Neural progenitor cell (in vitro differentiated cells): ENCODE measurements at regions not wholly inside any gene's neighbourhood (a gene's known extent, or its start where the extent isn't known, plus 50 kb on each side); places are given as distances from the start of the nearest gene placed in this dataset.
"Not testable (repeated sequence)": the region's sequence is repeated elsewhere in the genome, so short reads cannot be mapped to it uniquely, and the experiment has no call there.

Source experiments
- DNase-seq: peaks from one replicate; pipeline ENCODE4 v3.0.0-alpha.2; 2016; ENCODE audit warnings: low spot score
- H2AFZ ChIP-seq: fragments of 200-600 bp; sonication (generic); replicated peaks from 2 replicates; pipeline ENCODE4 v1.6.1; 2016; ENCODE audit warnings: antibody characterized with exemption
- H3F3A ChIP-seq: fragments of 200-600 bp; sonication (generic); 2 replicates; pipeline ENCODE4 v1.6.1; 2016; ENCODE audit warnings: antibody characterized with exemption, low read depth
- H3K27ac ChIP-seq: fragments of 200-600 bp; sonication (generic); 2 replicates; pipeline ENCODE4 v1.5.1; 2016; ENCODE audit warnings: mild to moderate bottlenecking
- H3K27me3 ChIP-seq: fragments of 200-600 bp; sonication (generic); 2 replicates; pipeline ENCODE4 v1.6.1; 2016; ENCODE audit warnings: mild to moderate bottlenecking, moderate library complexity
- H3K36me3 ChIP-seq: fragments of 200-600 bp; sonication (generic); 2 replicates; pipeline ENCODE4 v1.5.1; 2016
- H3K4me1 ChIP-seq: fragments of 200-600 bp; sonication (generic); 2 replicates; pipeline ENCODE4 v1.6.1; 2016; ENCODE audit warnings: mixed run types
- H3K4me2 ChIP-seq: fragments of 200-600 bp; sonication (generic); 2 replicates; pipeline ENCODE4 v1.6.1; 2016
- H3K4me3 ChIP-seq: fragments of 200-600 bp; sonication (generic); 2 replicates; pipeline ENCODE4 v1.5.1; 2016
- H3K79me2 ChIP-seq: fragments of 200-600 bp; sonication (generic); 2 replicates; pipeline ENCODE4 v1.6.1; 2016; ENCODE audit warnings: low read depth
- H3K9ac ChIP-seq: fragments of 200-600 bp; sonication (generic); 2 replicates; pipeline ENCODE4 v1.6.1; 2016
- H3K9me3 ChIP-seq: fragments of 200-600 bp; sonication (generic); 2 replicates; pipeline ENCODE4 v1.5.1; 2016; ENCODE audit warnings: low read depth
- H4K20me1 ChIP-seq: fragments of 200-600 bp; sonication (generic); 2 replicates; pipeline ENCODE4 v1.6.1; 2016; ENCODE audit warnings: low read depth
- H3K27ac Mint-ChIP-seq: 3 replicates; pipeline ENCODE4 v1.8.0; 2021; ENCODE audit warnings: mixed read lengths
- H3K27me3 Mint-ChIP-seq: 2 replicates; pipeline ENCODE4 v1.8.0; 2022; ENCODE audit warnings: low read depth, mild to moderate bottlenecking, inconsistent platforms, moderate library complexity, mixed read lengths; ENCODE audit not compliant: insufficient read depth
- H3K36me3 Mint-ChIP-seq: 3 replicates; pipeline ENCODE4 v1.8.0; 2021; ENCODE audit warnings: mixed read lengths
- H3K4me1 Mint-ChIP-seq: 3 replicates; pipeline ENCODE4 v1.8.0; 2021; ENCODE audit warnings: mixed read lengths
- H3K4me3 Mint-ChIP-seq: 3 replicates; pipeline ENCODE4 v1.8.0; 2021; ENCODE audit warnings: mild to moderate bottlenecking, moderate library complexity, mixed read lengths
- H3K9me3 Mint-ChIP-seq: 3 replicates; pipeline ENCODE4 v1.8.0; 2020; ENCODE audit warnings: mixed read lengths
- CTCF ChIP-seq: fragments of 200-600 bp; sonication (generic); IDR thresholded peaks from 2 replicates; pipeline ENCODE4 v1.5.1; 2017; ENCODE audit warnings: antibody characterized with exemption, mild to moderate bottlenecking
- EZH2 ChIP-seq: fragments of 200-600 bp; sonication (generic); IDR thresholded peaks from 2 replicates; pipeline ENCODE4 v1.6.1; 2017; ENCODE audit warnings: antibody characterized with exemption, mild to moderate bottlenecking, moderate library complexity
- EZH2phosphoT487 ChIP-seq: fragments of 200-600 bp; sonication (generic); IDR thresholded peaks from 2 replicates; pipeline ENCODE4 v1.6.1; 2017; ENCODE audit warnings: antibody characterized with exemption

GRCh38 chr2:208671886-208672680, 265.5 kb downstream of the PTH2R start:
- TF ChIP-seq CTCF: no peak
- no peak for TF ChIP-seq EZH2
- no peak for TF ChIP-seq EZH2phosphoT487
- Mint-ChIP-seq H3K27ac (no peak overlapping the region), H3K36me3 (no peaks in the 10 kb centered on the region), H3K4me1 (peaks cover 13% of the 10 kb centered on the region), H3K4me3 (no peak overlapping the region), H3K27me3 (no peaks in the 10 kb centered on the region), H3K9me3 (no peaks in the 10 kb centered on the region)
- no peaks in the 10 kb centered on the region for H4K20me1 ChIP-seq
- no peak overlapping the region for H3K27ac ChIP-seq
- H3K9ac ChIP-seq: no peak overlapping the region
- no peaks in the 10 kb centered on the region for H3K9me3 ChIP-seq
- H3K79me2 ChIP-seq: no peaks in the 10 kb centered on the region
- peak overlapping the region; percentile 13 for H2AFZ ChIP-seq
- no peaks in the 10 kb centered on the region for H3K27me3 ChIP-seq
- DNase-seq: peak; percentile 26
- no peaks in the 10 kb centered on the region for H3K36me3 ChIP-seq
- H3K4me2 ChIP-seq: peak overlapping the region; percentile 48
- H3F3A ChIP-seq: no peaks in the 10 kb centered on the region
- no peak overlapping the region for H3K4me3 ChIP-seq
- H3K4me1 ChIP-seq: peaks cover 25% of the 10 kb centered on the region

GRCh38 chr2:208673631-208674030, 267.0 kb downstream of the PTH2R start:
- no peaks in the 10 kb centered on the region for H3F3A ChIP-seq
- H3K9ac ChIP-seq: no peak overlapping the region
- H3K9me3 ChIP-seq: no peaks in the 10 kb centered on the region
- Mint-ChIP-seq H3K36me3 (no peaks in the 10 kb centered on the region), H3K4me1 (peaks cover 13% of the 10 kb centered on the region), H3K27me3 (no peaks in the 10 kb centered on the region), H3K4me3 (no peak overlapping the region), H3K27ac (no peak overlapping the region), H3K9me3 (no peaks in the 10 kb centered on the region)
- H3K27ac ChIP-seq: no peak overlapping the region
- H2AFZ ChIP-seq: no peak overlapping the region
- no peaks in the 10 kb centered on the region for H3K79me2 ChIP-seq
- peaks cover 25% of the 10 kb centered on the region for H3K4me1 ChIP-seq
- no peak overlapping the region for H3K4me3 ChIP-seq
- H3K4me2 ChIP-seq: no peak overlapping the region
- no peaks in the 10 kb centered on the region for H3K36me3 ChIP-seq
- no peak for DNase-seq
- no peaks in the 10 kb centered on the region for H4K20me1 ChIP-seq
- TF ChIP-seq EZH2phosphoT487 (no peak), CTCF (no peak), EZH2 (no peak)
- no peaks in the 10 kb centered on the region for H3K27me3 ChIP-seq

GRCh38 chr2:208674919-208675318, 268.3 kb downstream of the PTH2R start:
- Histone ChIP-seq H3K4me3 (no peak overlapping the region), H3K4me2 (no peak overlapping the region), H3K9me3 (no peaks in the 10 kb centered on the region), H3K79me2 (no peaks in the 10 kb centered on the region), H3K9ac (no peak overlapping the region), H3F3A (no peaks in the 10 kb centered on the region), H3K27ac (no peak overlapping the region), H3K36me3 (no peaks in the 10 kb centered on the region), H3K27me3 (no peaks in the 10 kb centered on the region), H3K4me1 (peaks cover 25% of the 10 kb centered on the region), H2AFZ (no peak overlapping the region), H4K20me1 (no peaks in the 10 kb centered on the region)
- H3K9me3 Mint-ChIP-seq: no peaks in the 10 kb centered on the region
- H3K27me3 Mint-ChIP-seq: no peaks in the 10 kb centered on the region
- H3K4me1 Mint-ChIP-seq: peaks cover 13% of the 10 kb centered on the region
- no peak overlapping the region for H3K27ac Mint-ChIP-seq
- TF ChIP-seq EZH2phosphoT487: no peak
- no peak for TF ChIP-seq EZH2
- no peak for TF ChIP-seq CTCF
- H3K4me3 Mint-ChIP-seq: no peak overlapping the region
- no peak for DNase-seq
- H3K36me3 Mint-ChIP-seq: no peaks in the 10 kb centered on the region

- not testable (repeated sequence) for H3K27me3 ChIP-seq, H3K4me3 ChIP-seq, H3K4me1 Mint-ChIP-seq, H3K9me3 ChIP-seq, H3K36me3 Mint-ChIP-seq, H3K36me3 ChIP-seq, H3K27me3 Mint-ChIP-seq, H3K27ac Mint-ChIP-seq, H2AFZ ChIP-seq, H3K79me2 ChIP-seq, H3K27ac ChIP-seq, H3K4me3 Mint-ChIP-seq, H3K4me1 ChIP-seq, H4K20me1 ChIP-seq, H3K9ac ChIP-seq, H3K4me2 ChIP-seq, H3F3A ChIP-seq, DNase-seq
- peaks cover 13% of the 10 kb centered on the region for H3K9me3 Mint-ChIP-seq
Measured at GRCh38 chr2:208685929-208686328, 279.3 kb downstream of the PTH2R start.
